ENCODE measurements at regions not wholly inside any gene's neighbourhood (a gene's known extent, or its start where the extent isn't known, plus 50 kb on each side); places are given as distances from the start of the nearest gene placed in this dataset.

- Histone ChIP-seq H3K9me3 (no peaks in the 10 kb centered on the region), H3K4me3 (no peak overlapping the region), H3K4me1 (peaks cover 23% of the 10 kb centered on the region), H3K27ac (peak overlapping the region in 1 of 2 experiments; percentile 68; a peak in 3 of 6 replicates), H3K4me2 (peak overlapping the region; percentile 6; the same call in 1 of the 3 replicates)
- peak; percentile 59 for FAIRE-seq
- POLR2A ChIA-PET = no interaction called here
- peak in 1 of 2 experiments; percentile 58; a peak in 3 of 6 replicates for ATAC-seq
- peak in 1 of 2 experiments; percentile 68 for DNase-seq (ENCODE audit: low read depth in 1 of 2, low spot score in 1 of 2)
- CTCF ChIA-PET = interaction anchor here (1.1 to 1.5 kb wide), 3 partner anchors 9 to 129 kb away, joined by 3 to 4 read pairs (median 3); no protein-coding TSS in a partner anchor
- TF ChIP-seq REST (IDR thresholded peaks at IDR 0.05) (no peak), ZNF302 (CRISPR knock-in tag; IDR thresholded peaks at IDR 0.05) (no peak), MAZ (IDR thresholded peaks at IDR 0.05; ENCODE audit: borderline replicate concordance, low read depth, low read length) (no peak), MAFK (IDR thresholded peaks at IDR 0.05; ENCODE audit: partially characterized antibody) (no peak), ELK1 (IDR thresholded peaks at IDR 0.05; ENCODE audit: low read depth, low read length) (no peak), CTCF (IDR thresholded peaks at IDR 0.05) (no peak), ZSCAN20 (CRISPR knock-in tag; IDR thresholded peaks at IDR 0.05) (no peak), RCOR1 (IDR thresholded peaks at IDR 0.05; ENCODE audit: low read depth, low read length) (no peak), PBX3 (IDR thresholded peaks at IDR 0.05) (no peak), HOXB13 (CRISPR knock-in tag; IDR thresholded peaks at IDR 0.05; ENCODE audit: low read depth) (no peak), CHD2 (IDR thresholded peaks at IDR 0.05; ENCODE audit: low read length, partially characterized antibody) (no peak), ESRRA (IDR thresholded peaks at IDR 0.05; ENCODE audit: borderline replicate concordance, low read length) (no peak), MAX (IDR thresholded peaks at IDR 0.05) (no peak)
- WGBS (ENCODE audit: missing lambda C conversion rate) = 43% methylated on average over 6 of the region's 6 CpGs
Measured at GRCh38 chr17:79522414-79522813, 88.4 kb downstream of the RBFOX3 start.

- DNase-seq (ENCODE audit: low read depth in 1 of 2, low spot score in 1 of 2) = no peak
- Histone ChIP-seq H3K4me3 (no peak overlapping the region), H3K4me2 (no peak overlapping the region), H3K9me3 (no peaks in the 10 kb centered on the region), H3K27ac (0 out of 6 replicates have a peak overlapping the region, but pooled peaks of 1 of the 2 experiments have one; percentile 13), H3K4me1 (peaks cover 28% of the 10 kb centered on the region)
- no peak for ATAC-seq
- FAIRE-seq = peak; percentile 56
- TF ChIP-seq NPAS2 (CRISPR knock-in tag; IDR thresholded peaks at IDR 0.05; ENCODE audit: borderline replicate concordance) = no peak
- no peak for TF ChIP-seq RCOR1 (IDR thresholded peaks at IDR 0.05; ENCODE audit: low read depth, low read length)
- TF ChIP-seq JUN (IDR thresholded peaks at IDR 0.05) = no peak
- TF ChIP-seq HMGXB4 (CRISPR knock-in tag; IDR thresholded peaks at IDR 0.05; ENCODE audit: borderline replicate concordance) = no peak
- POLR2A ChIA-PET = no interaction called here
- WGBS (ENCODE audit: missing lambda C conversion rate) = 86% methylated on average over 4 of the region's 4 CpGs
- CTCF ChIA-PET = no interaction called here
Measured at GRCh38 chr17:79521225-79521624, 89.6 kb downstream of the RBFOX3 start.

Measured in A549 (cell line).